HFFc6 (cell line): ENCODE measurements at regions not wholly inside any gene's neighbourhood (a gene's known extent, or its start where the extent isn't known, plus 50 kb on each side); places are given as distances from the start of the nearest gene placed in this dataset.

ENCODE experiments used
- DNase-seq: peaks from one replicate; pipeline ENCODE4 v3.0.0-alpha.2; 2018
- H3K27ac Mint-ChIP-seq: 2 replicates; pipeline ENCODE4 v1.8.0; 2020; ENCODE audit warnings: mild to moderate bottlenecking, mixed read lengths
- H3K27me3 Mint-ChIP-seq: 2 replicates; pipeline ENCODE4 v1.8.0; 2021; ENCODE audit warnings: mild to moderate bottlenecking, moderate library complexity, mixed read lengths; ENCODE audit not compliant: insufficient read depth
- H3K36me3 Mint-ChIP-seq: 2 replicates; pipeline ENCODE4 v1.8.0; 2021; ENCODE audit warnings: low read depth, mixed read lengths
- H3K4me1 Mint-ChIP-seq: 2 replicates; pipeline ENCODE4 v1.8.0; 2020; ENCODE audit warnings: low read depth, mixed read lengths
- H3K4me3 Mint-ChIP-seq: 2 replicates; pipeline ENCODE4 v1.8.0; 2020; ENCODE audit warnings: mild to moderate bottlenecking, moderate library complexity, mixed read lengths
- H3K9me3 Mint-ChIP-seq: 2 replicates; pipeline ENCODE4 v1.8.0; 2020; ENCODE audit warnings: mild to moderate bottlenecking, mixed read lengths
- CTCF ChIP-seq: fragments of 200-600 bp; sonication (generic); IDR thresholded peaks from 2 replicates; pipeline ENCODE4 v1.5.0; 2021; ENCODE audit warnings: antibody characterized with exemption, mild to moderate bottlenecking

- no peaks in the 10 kb centered on the region for H3K36me3 Mint-ChIP-seq
- peaks cover 8% of the 10 kb centered on the region for H3K9me3 Mint-ChIP-seq
- no peak for DNase-seq
- H3K27ac Mint-ChIP-seq, result no peak overlapping the region
- no peaks in the 10 kb centered on the region for H3K4me1 Mint-ChIP-seq
- H3K4me3 Mint-ChIP-seq, result no peak overlapping the region
- no peaks in the 10 kb centered on the region for H3K27me3 Mint-ChIP-seq
- no peak for TF ChIP-seq CTCF
Observed at GRCh38 chr7:52423251-52423650, 612.2 kb upstream of the POM121L12 start.

- no peak for TF ChIP-seq CTCF
- no peaks in the 10 kb centered on the region for H3K36me3 Mint-ChIP-seq
- H3K4me3 Mint-ChIP-seq, result no peak overlapping the region
- H3K9me3 Mint-ChIP-seq, result peaks cover 13% of the 10 kb centered on the region
- DNase-seq, result no peak
- peaks cover 2% of the 10 kb centered on the region; the same call in 1 of the 2 replicates for H3K27me3 Mint-ChIP-seq
- H3K27ac Mint-ChIP-seq, result no peak overlapping the region
- no peaks in the 10 kb centered on the region for H3K4me1 Mint-ChIP-seq
Observed at GRCh38 chr7:52413051-52413450, 622.4 kb upstream of the POM121L12 start.

GRCh38 chr7:52410032-52410431 is 625.4 kb upstream of the POM121L12 start:
- H3K4me1 Mint-ChIP-seq, result no peaks in the 10 kb centered on the region
- H3K4me3 Mint-ChIP-seq, result no peak overlapping the region
- H3K36me3 Mint-ChIP-seq, result no peaks in the 10 kb centered on the region
- peaks cover 18% of the 10 kb centered on the region for H3K9me3 Mint-ChIP-seq
- TF ChIP-seq CTCF, result no peak
- H3K27me3 Mint-ChIP-seq, result peaks cover 2% of the 10 kb centered on the region; the same call in 1 of the 2 replicates
- H3K27ac Mint-ChIP-seq, result no peak overlapping the region
- no peak for DNase-seq

GRCh38 chr7:52406808-52407207 is 628.6 kb upstream of the POM121L12 start:
- Mint-ChIP-seq H3K36me3 (no peaks in the 10 kb centered on the region), H3K4me3 (no peak overlapping the region), H3K4me1 (no peaks in the 10 kb centered on the region), H3K27me3 (no peaks in the 10 kb centered on the region; the same call in 1 of the 2 replicates), H3K27ac (no peak overlapping the region), H3K9me3 (peaks cover 19% of the 10 kb centered on the region)
- TF ChIP-seq CTCF, result no peak
- no peak for DNase-seq

GRCh38 chr7:52382731-52383130 is 652.7 kb upstream of the POM121L12 start:
- Mint-ChIP-seq H3K27me3 (no peaks in the 10 kb centered on the region), H3K27ac (no peak overlapping the region), H3K36me3 (no peaks in the 10 kb centered on the region), H3K4me3 (no peak overlapping the region), H3K9me3 (peaks cover 18% of the 10 kb centered on the region), H3K4me1 (no peaks in the 10 kb centered on the region)
- no peak for TF ChIP-seq CTCF
- no peak for DNase-seq

GRCh38 chr7:52369922-52370321 is 665.5 kb upstream of the POM121L12 start:
- no peaks in the 10 kb centered on the region for H3K27me3 Mint-ChIP-seq
- TF ChIP-seq CTCF, result no peak
- no peak overlapping the region for H3K27ac Mint-ChIP-seq
- DNase-seq, result no peak
- H3K4me3 Mint-ChIP-seq, result no peak overlapping the region
- peaks cover 4% of the 10 kb centered on the region; the same call in 1 of the 2 replicates for H3K36me3 Mint-ChIP-seq
- peaks cover 33% of the 10 kb centered on the region for H3K9me3 Mint-ChIP-seq
- no peaks in the 10 kb centered on the region for H3K4me1 Mint-ChIP-seq
